IMR-90 (cell line): ENCODE measurements at regions not wholly inside any gene's neighbourhood (a gene's known extent, or its start where the extent isn't known, plus 50 kb on each side); places are given as distances from the start of the nearest gene placed in this dataset.

Source experiments
- ATAC-seq: fragments of 200-7000 bp; cut with Tn5 transposase; 2 replicates; pipeline ENCODE4 v1.9.1; 2020; ENCODE audit warnings: low read depth, mild to moderate bottlenecking, moderate library complexity
- BruUV-seq: library from RNA; stranded (reverse); fragments of 400-500 nt; replicated peaks from 2 replicates; lab custom pipeline; 2021; lab: Mats Ljungman, UMichigan
- CTCF ChIA-PET: fragments of 300-600 bp; formaldehyde crosslinking; extraction: SDS; loops from one replicate; lab custom pipeline; 2021; ENCODE audit warnings: antibody characterized with exemption; lab: Yijun Ruan, JAX
- POLR2A ChIA-PET: fragments of 300-600 bp; sonication (Branson Sonifier 250); formaldehyde crosslinking; loops from one replicate; lab custom pipeline; 2022; ENCODE audit warnings: antibody characterized with exemption; ENCODE audit not compliant: unreplicated experiment; lab: Charles Lee
- DNase-seq: peaks from one replicate; pipeline ENCODE4 v3.0.0; 2013
- H2AFZ ChIP-seq: replicated peaks from 2 replicates; pipeline ENCODE3; 2013; ENCODE audit warnings: low read length, mild to moderate bottlenecking; ENCODE audit not compliant: poor library complexity
- H2AK5ac ChIP-seq: 2 replicates; pipeline ENCODE4 v1.6.1; 2013; ENCODE audit warnings: low read depth, low read length, inconsistent platforms
- H2AK9ac ChIP-seq: replicated peaks from 2 replicates; pipeline ENCODE3; 2013; ENCODE audit warnings: mild to moderate bottlenecking, low read depth, low read length, moderate library complexity; ENCODE audit not compliant: poor library complexity
- H2BK120ac ChIP-seq: 2 replicates; pipeline ENCODE4 v1.6.1; 2013; ENCODE audit warnings: low read depth, low read length, inconsistent platforms
- H2BK15ac ChIP-seq: 3 replicates; pipeline ENCODE4 v1.6.1; 2013; ENCODE audit warnings: low read depth, low read length, inconsistent platforms
- H2BK20ac ChIP-seq: 2 replicates; pipeline ENCODE4 v1.6.1; 2013; ENCODE audit warnings: low read depth, mild to moderate bottlenecking, inconsistent platforms, low read length, moderate library complexity
- H2BK5ac ChIP-seq: 2 replicates; pipeline ENCODE4 v1.6.1; 2013; ENCODE audit warnings: mild to moderate bottlenecking, low read depth, low read length, inconsistent platforms; ENCODE audit not compliant: poor library complexity, severe bottlenecking
- H3K14ac ChIP-seq: replicated peaks from 2 replicates; pipeline ENCODE4 v1.6.1; 2013; ENCODE audit warnings: low read depth, low read length, inconsistent platforms
- H3K18ac ChIP-seq: 2 replicates; pipeline ENCODE4 v1.6.1; 2013; ENCODE audit warnings: low read depth, low read length, control low read depth
- H3K23ac ChIP-seq: 2 replicates; pipeline ENCODE4 v1.6.1; 2013; ENCODE audit warnings: low read depth, low read length, inconsistent platforms
- H3K27ac ChIP-seq: 2 replicates; pipeline ENCODE4 v1.5.1; 2013; ENCODE audit warnings: mild to moderate bottlenecking, control low read depth, low read length; ENCODE audit not compliant: insufficient read depth
- H3K27me3 ChIP-seq: 2 replicates; pipeline ENCODE4 v1.6.1; 2013; ENCODE audit warnings: low read length; ENCODE audit not compliant: control insufficient read depth, insufficient read depth
- H3K36me3 ChIP-seq: 2 replicates; pipeline ENCODE4 v1.6.1; 2013; ENCODE audit warnings: low read length, mixed read lengths; ENCODE audit not compliant: control insufficient read depth, insufficient read depth
- H3K4ac ChIP-seq: 2 replicates; pipeline ENCODE4 v1.6.1; 2013; ENCODE audit warnings: low read depth, low read length, inconsistent platforms
- H3K4me1 ChIP-seq: 2 replicates; pipeline ENCODE4 v1.6.1; 2013; ENCODE audit warnings: low read length, mixed read lengths; ENCODE audit not compliant: control insufficient read depth, insufficient read depth
- H3K4me2 ChIP-seq: 2 replicates; pipeline ENCODE4 v1.6.1; 2013; ENCODE audit warnings: low read depth, mild to moderate bottlenecking, control low read depth, low read length, moderate library complexity
- H3K4me3 ChIP-seq: 2 replicates; pipeline ENCODE4 v1.5.1; 2013; ENCODE audit warnings: low read depth, mild to moderate bottlenecking, control low read depth, low read length, moderate library complexity; ENCODE audit not compliant: insufficient read depth
- H3K56ac ChIP-seq: 2 replicates; pipeline ENCODE4 v1.6.1; 2013; ENCODE audit warnings: low read length, inconsistent platforms; ENCODE audit not compliant: insufficient read depth; ENCODE audit errors: extremely low read depth
- H3K79me1 ChIP-seq, 2 experiments: 2 replicates each; pipeline ENCODE4 v1.6.1; 2013; ENCODE audit warnings: low read length in 2 of 2, inconsistent platforms in 1 of 2, low read depth in 1 of 2
- H3K9ac ChIP-seq: 2 replicates; pipeline ENCODE4 v1.6.1; 2013; ENCODE audit warnings: low read depth, low read length, control low read depth
- H3K9me1 ChIP-seq: 2 replicates; pipeline ENCODE4 v1.6.1; 2013; ENCODE audit warnings: low read length, inconsistent platforms; ENCODE audit not compliant: insufficient read depth
- H3K9me3 ChIP-seq: 2 replicates; pipeline ENCODE4 v1.6.1; 2013; ENCODE audit warnings: low read length; ENCODE audit not compliant: control insufficient read depth, insufficient read depth
- H4K20me1 ChIP-seq: 2 replicates; pipeline ENCODE4 v1.6.1; 2013; ENCODE audit warnings: low read length, inconsistent platforms; ENCODE audit not compliant: insufficient read depth
- H4K5ac ChIP-seq: 2 replicates; pipeline ENCODE4 v1.6.1; 2013; ENCODE audit warnings: mild to moderate bottlenecking, low read depth, low read length, control low read depth
- H4K8ac ChIP-seq, 2 experiments: 2 replicates each; pipeline ENCODE4 v1.6.1; 2013; ENCODE audit warnings: low read depth in 2 of 2, low read length in 2 of 2, control low read depth in 1 of 2, inconsistent platforms in 1 of 2
- H4K91ac ChIP-seq: 2 replicates; pipeline ENCODE4 v1.6.1; 2013; ENCODE audit warnings: low read depth, low read length, inconsistent platforms; ENCODE audit not compliant: insufficient read depth
- RAD21 ChIP-seq: IDR thresholded peaks from 2 replicates; pipeline ENCODE4 v1.6.1; 2012; ENCODE audit warnings: low read length, improper control_type of control experiment
- WGBS, 2 experiments: methylation state at CpG; one replicate each; pipeline versions ENCODE4 v1.1.5 to v1.1.7; 2013; ENCODE audit warnings: missing lambda C conversion rate in 2 of 2; ENCODE audit not compliant: insufficient read length in 1 of 2; ENCODE audit errors: extremely low coverage in 2 of 2; 5-methylcytosine and 5-hydroxymethylcytosine counted together
- dilution Hi-C: fragments of 300-500 bp; cut with HindIII; formaldehyde crosslinking; loops from one replicate; pipeline ENCODE4 v1.14.3; 2018; ENCODE audit warnings: low sequenced_read_pairs; ENCODE audit not compliant: unreplicated experiment
- in situ Hi-C: fragments of 300-500 bp; cut with MboI; formaldehyde crosslinking; loops from 3 replicates; pipeline ENCODE4 v1.14.3; 2019; ENCODE audit warnings: low sequenced_read_pairs, inconsistent platforms, mixed read lengths
- intact Hi-C: fragments of 100-400 bp; cut with micrococcal nuclease; formaldehyde crosslinking; loops from 2 replicates; pipeline ENCODE4 v1.10.0; 2022
- TF ChIP-seq, protein P1 (sequence below): fragments of 150-350 bp; IDR thresholded peaks from 2 replicates; pipeline ENCODE4 v1.6.1; 2017; ENCODE audit warnings: mild to moderate bottlenecking, antibody characterized with exemption, low read length, low read depth
- TF ChIP-seq, protein P2 (sequence below): conservative IDR thresholded peaks from 2 replicates; pipeline ENCODE4 v1.5.1; 2012; ENCODE audit warnings: mild to moderate bottlenecking, low read depth, low read length, improper control_type of control experiment

DNA sequence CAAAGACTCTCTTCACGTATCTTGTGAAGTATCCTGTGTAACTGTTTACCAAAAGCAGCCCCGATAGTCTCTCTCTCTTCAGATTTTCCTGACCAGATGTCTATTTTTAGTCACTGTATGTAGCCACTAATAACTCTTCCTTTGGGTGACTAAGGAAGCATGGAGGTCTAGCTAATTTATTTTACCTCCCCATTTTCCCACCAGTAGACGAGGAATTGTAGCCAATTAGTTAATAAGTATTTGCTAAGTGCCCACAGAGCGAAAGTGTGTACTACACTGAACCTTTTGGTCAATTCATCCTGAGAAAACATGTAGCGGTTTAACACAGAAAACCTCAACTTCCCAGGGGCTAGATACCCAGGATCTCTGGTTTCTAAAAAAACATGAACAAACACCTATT, 180.6 kb downstream of the TBX18 start:
- H3K27ac ChIP-seq: no peak overlapping the region
- H3K79me1 ChIP-seq: no peaks in the 10 kb centered on the region
- H3K9me1 ChIP-seq: no peaks in the 10 kb centered on the region
- H3K4me1 ChIP-seq: no peaks in the 10 kb centered on the region; the same call in 1 of the 2 replicates
- H2AK9ac ChIP-seq: no peak overlapping the region
- H2BK5ac ChIP-seq: no peak overlapping the region
- no peak overlapping the region for H3K56ac ChIP-seq
- no peaks in the 10 kb centered on the region for H3K27me3 ChIP-seq
- H4K5ac ChIP-seq: no peak overlapping the region
- H2AK5ac ChIP-seq: no peak overlapping the region
- H3K9ac ChIP-seq: no peak overlapping the region
- DNase-seq (peak; percentile 7), ATAC-seq (no peak)
- no peak overlapping the region for H4K91ac ChIP-seq
- no peak overlapping the region for H2AFZ ChIP-seq
- H3K23ac ChIP-seq: no peak overlapping the region
- no peak overlapping the region; the same call in 1 of the 2 replicates for H3K4me2 ChIP-seq
- no peaks in the 10 kb centered on the region for H3K36me3 ChIP-seq
- no peak for TF ChIP-seq RAD21
- TF ChIP-seq, protein P1, sequence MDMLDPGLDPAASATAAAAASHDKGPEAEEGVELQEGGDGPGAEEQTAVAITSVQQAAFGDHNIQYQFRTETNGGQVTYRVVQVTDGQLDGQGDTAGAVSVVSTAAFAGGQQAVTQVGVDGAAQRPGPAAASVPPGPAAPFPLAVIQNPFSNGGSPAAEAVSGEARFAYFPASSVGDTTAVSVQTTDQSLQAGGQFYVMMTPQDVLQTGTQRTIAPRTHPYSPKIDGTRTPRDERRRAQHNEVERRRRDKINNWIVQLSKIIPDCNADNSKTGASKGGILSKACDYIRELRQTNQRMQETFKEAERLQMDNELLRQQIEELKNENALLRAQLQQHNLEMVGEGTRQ: no peak
- TF ChIP-seq, protein P2, sequence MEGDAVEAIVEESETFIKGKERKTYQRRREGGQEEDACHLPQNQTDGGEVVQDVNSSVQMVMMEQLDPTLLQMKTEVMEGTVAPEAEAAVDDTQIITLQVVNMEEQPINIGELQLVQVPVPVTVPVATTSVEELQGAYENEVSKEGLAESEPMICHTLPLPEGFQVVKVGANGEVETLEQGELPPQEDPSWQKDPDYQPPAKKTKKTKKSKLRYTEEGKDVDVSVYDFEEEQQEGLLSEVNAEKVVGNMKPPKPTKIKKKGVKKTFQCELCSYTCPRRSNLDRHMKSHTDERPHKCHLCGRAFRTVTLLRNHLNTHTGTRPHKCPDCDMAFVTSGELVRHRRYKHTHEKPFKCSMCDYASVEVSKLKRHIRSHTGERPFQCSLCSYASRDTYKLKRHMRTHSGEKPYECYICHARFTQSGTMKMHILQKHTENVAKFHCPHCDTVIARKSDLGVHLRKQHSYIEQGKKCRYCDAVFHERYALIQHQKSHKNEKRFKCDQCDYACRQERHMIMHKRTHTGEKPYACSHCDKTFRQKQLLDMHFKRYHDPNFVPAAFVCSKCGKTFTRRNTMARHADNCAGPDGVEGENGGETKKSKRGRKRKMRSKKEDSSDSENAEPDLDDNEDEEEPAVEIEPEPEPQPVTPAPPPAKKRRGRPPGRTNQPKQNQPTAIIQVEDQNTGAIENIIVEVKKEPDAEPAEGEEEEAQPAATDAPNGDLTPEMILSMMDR: no peak
- H2BK15ac ChIP-seq: no peak overlapping the region
- H3K4me3 ChIP-seq: no peak overlapping the region
- in situ Hi-C loops (no loop called here), intact Hi-C loops (no loop called here), dilution Hi-C loops (no loop called here)
- ChIA-PET CTCF (no interaction called here), POLR2A (no interaction called here)
- H2BK20ac ChIP-seq: no peak overlapping the region
- H2BK120ac ChIP-seq: no peak overlapping the region
- H3K18ac ChIP-seq: no peak overlapping the region
- H3K14ac ChIP-seq: no peak overlapping the region
- 40% methylated on average over 1 of the region's 5 CpGs; no CpG with 5 or more reads in 1 of the 2 experiments for WGBS, 2 experiments
- H3K4ac ChIP-seq: no peak overlapping the region
- H4K8ac ChIP-seq: no peak overlapping the region
- BruUV-seq: no TSS peak
- H3K9me3 ChIP-seq: no peaks in the 10 kb centered on the region
- H4K20me1 ChIP-seq: no peaks in the 10 kb centered on the region
